ENCODE measurements at regions not wholly inside any gene's neighbourhood (a gene's known extent, or its start where the extent isn't known, plus 50 kb on each side); places are given as distances from the start of the nearest gene placed in this dataset.

DNA sequence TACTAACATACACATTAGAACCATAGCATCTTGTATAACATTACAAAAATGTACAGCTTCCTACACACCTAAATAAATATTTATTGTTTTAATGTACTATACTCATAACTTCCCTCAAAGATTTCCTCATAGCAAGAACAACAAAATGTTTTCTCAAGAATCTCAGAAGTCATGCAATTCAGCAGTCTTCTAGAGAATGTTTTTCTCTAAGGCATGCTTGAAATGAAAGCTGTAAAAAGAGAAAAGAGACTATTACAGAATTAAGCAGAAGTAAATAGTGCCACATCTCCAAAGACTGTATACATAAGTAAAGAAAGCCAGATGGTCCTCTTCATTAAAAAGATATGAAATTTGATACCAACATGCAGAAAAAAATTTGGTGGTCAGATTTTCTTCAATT is 672.2 kb downstream of the EPM2A start:
- Histone ChIP-seq H3K27me3 (ENCODE audit: control insufficient read depth, low read length) (no peaks in the 10 kb centered on the region), H3K9me2 (replicated peaks; ENCODE audit: control insufficient read depth, low read length) (no peaks in the 10 kb centered on the region), H3K36me3 (ENCODE audit: control insufficient read depth, low read length) (no peaks in the 10 kb centered on the region), H4K20me1 (ENCODE audit: control insufficient read depth, insufficient read depth, low read depth, low read length) (no peaks in the 10 kb centered on the region), H3K4me2 (ENCODE audit: low read length) (no peak overlapping the region), H3K9me3 (ENCODE audit: control insufficient read depth, insufficient read depth, low read length) (no peaks in the 10 kb centered on the region), H3K4me1 (ENCODE audit: control insufficient read depth, low read length) (no peaks in the 10 kb centered on the region), H3F3A (ENCODE audit: control insufficient read depth, insufficient read depth) (no peaks in the 10 kb centered on the region), H3K27ac (ENCODE audit: low read depth, low read length) (no peak overlapping the region), H3K4me3 (ENCODE audit: low read length) (no peak overlapping the region), H3K79me2 (ENCODE audit: control insufficient read depth, low read length) (no peaks in the 10 kb centered on the region)
- TF ChIP-seq EZH2phosphoT487 (IDR thresholded peaks at IDR 0.05; ENCODE audit: borderline replicate concordance, low read length) = no peak
- TF ChIP-seq, protein P1, sequence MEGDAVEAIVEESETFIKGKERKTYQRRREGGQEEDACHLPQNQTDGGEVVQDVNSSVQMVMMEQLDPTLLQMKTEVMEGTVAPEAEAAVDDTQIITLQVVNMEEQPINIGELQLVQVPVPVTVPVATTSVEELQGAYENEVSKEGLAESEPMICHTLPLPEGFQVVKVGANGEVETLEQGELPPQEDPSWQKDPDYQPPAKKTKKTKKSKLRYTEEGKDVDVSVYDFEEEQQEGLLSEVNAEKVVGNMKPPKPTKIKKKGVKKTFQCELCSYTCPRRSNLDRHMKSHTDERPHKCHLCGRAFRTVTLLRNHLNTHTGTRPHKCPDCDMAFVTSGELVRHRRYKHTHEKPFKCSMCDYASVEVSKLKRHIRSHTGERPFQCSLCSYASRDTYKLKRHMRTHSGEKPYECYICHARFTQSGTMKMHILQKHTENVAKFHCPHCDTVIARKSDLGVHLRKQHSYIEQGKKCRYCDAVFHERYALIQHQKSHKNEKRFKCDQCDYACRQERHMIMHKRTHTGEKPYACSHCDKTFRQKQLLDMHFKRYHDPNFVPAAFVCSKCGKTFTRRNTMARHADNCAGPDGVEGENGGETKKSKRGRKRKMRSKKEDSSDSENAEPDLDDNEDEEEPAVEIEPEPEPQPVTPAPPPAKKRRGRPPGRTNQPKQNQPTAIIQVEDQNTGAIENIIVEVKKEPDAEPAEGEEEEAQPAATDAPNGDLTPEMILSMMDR (IDR thresholded peaks at IDR 0.05; ENCODE audit: low read depth, low read length, poor library complexity, severe bottlenecking) = no peak

DNA sequence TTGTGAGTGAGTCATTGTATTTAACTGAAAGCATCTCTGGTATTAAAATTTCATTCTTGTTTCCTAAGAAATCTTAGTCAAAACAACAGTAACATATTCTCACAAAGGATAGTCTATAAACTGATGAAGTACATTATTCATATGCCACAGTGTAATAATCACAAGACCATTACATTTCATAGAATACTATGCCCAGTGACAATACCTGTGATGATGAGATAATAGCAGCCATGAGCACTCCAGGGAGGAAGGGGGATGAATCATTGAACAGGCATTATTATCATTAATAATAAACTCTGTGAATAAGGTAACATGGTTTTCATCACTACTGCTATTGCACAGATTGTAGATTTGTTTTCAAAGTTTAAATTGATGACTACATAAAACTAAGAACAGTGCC is 667.9 kb downstream of the EPM2A start:
- no peaks in the 10 kb centered on the region for H3K36me3 ChIP-seq (ENCODE audit: control insufficient read depth, low read length)
- no peaks in the 10 kb centered on the region for H3F3A ChIP-seq (ENCODE audit: control insufficient read depth, insufficient read depth)
- H3K4me2 ChIP-seq (ENCODE audit: low read length) = no peak overlapping the region
- no peaks in the 10 kb centered on the region for H3K9me3 ChIP-seq (ENCODE audit: control insufficient read depth, insufficient read depth, low read length)
- H3K9me2 ChIP-seq (replicated peaks; ENCODE audit: control insufficient read depth, low read length) = no peaks in the 10 kb centered on the region
- H3K4me3 ChIP-seq (ENCODE audit: low read length) = no peak overlapping the region
- no peak for TF ChIP-seq EZH2phosphoT487 (IDR thresholded peaks at IDR 0.05; ENCODE audit: borderline replicate concordance, low read length)
- TF ChIP-seq, protein P1 (IDR thresholded peaks at IDR 0.05; ENCODE audit: low read depth, low read length, poor library complexity, severe bottlenecking) = no peak
- H3K27me3 ChIP-seq (ENCODE audit: control insufficient read depth, low read length) = no peaks in the 10 kb centered on the region
- no peaks in the 10 kb centered on the region for H3K4me1 ChIP-seq (ENCODE audit: control insufficient read depth, low read length)
- H3K79me2 ChIP-seq (ENCODE audit: control insufficient read depth, low read length) = no peaks in the 10 kb centered on the region
- H4K20me1 ChIP-seq (ENCODE audit: control insufficient read depth, insufficient read depth, low read depth, low read length) = no peaks in the 10 kb centered on the region
- H3K27ac ChIP-seq (ENCODE audit: low read depth, low read length) = no peak overlapping the region

DNA sequence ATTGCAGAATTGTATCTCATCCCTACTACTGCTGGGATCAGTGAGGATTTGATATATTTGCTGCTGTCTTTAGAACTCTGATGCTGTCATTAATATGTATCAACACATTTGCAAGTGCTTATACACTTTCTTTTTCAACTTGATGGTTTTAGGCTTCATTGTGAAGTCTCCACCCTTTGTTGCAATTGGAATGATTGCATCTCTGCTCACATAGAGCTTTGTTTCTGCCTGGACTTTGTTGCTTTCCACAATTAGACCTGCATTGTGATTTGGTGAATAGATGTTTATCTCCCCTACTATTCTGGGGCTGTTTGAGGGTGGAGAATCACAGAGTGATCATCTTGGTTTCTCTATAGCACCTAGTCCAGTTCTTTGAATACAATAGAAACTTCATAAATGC is 666.7 kb downstream of the EPM2A start:
- Histone ChIP-seq H3K4me1 (ENCODE audit: control insufficient read depth, low read length) (no peaks in the 10 kb centered on the region), H3K4me3 (ENCODE audit: low read length) (no peak overlapping the region), H4K20me1 (ENCODE audit: control insufficient read depth, insufficient read depth, low read depth, low read length) (no peaks in the 10 kb centered on the region), H3F3A (ENCODE audit: control insufficient read depth, insufficient read depth) (no peaks in the 10 kb centered on the region), H3K4me2 (ENCODE audit: low read length) (no peak overlapping the region), H3K9me3 (ENCODE audit: control insufficient read depth, insufficient read depth, low read length) (no peaks in the 10 kb centered on the region), H3K9me2 (replicated peaks; ENCODE audit: control insufficient read depth, low read length) (no peaks in the 10 kb centered on the region), H3K36me3 (ENCODE audit: control insufficient read depth, low read length) (no peaks in the 10 kb centered on the region), H3K79me2 (ENCODE audit: control insufficient read depth, low read length) (no peaks in the 10 kb centered on the region), H3K27ac (ENCODE audit: low read depth, low read length) (no peak overlapping the region), H3K27me3 (ENCODE audit: control insufficient read depth, low read length) (no peaks in the 10 kb centered on the region)
- TF ChIP-seq EZH2phosphoT487 (IDR thresholded peaks at IDR 0.05; ENCODE audit: borderline replicate concordance, low read length) = no peak
- TF ChIP-seq, protein P1 (IDR thresholded peaks at IDR 0.05; ENCODE audit: low read depth, low read length, poor library complexity, severe bottlenecking) = no peak

DNA sequence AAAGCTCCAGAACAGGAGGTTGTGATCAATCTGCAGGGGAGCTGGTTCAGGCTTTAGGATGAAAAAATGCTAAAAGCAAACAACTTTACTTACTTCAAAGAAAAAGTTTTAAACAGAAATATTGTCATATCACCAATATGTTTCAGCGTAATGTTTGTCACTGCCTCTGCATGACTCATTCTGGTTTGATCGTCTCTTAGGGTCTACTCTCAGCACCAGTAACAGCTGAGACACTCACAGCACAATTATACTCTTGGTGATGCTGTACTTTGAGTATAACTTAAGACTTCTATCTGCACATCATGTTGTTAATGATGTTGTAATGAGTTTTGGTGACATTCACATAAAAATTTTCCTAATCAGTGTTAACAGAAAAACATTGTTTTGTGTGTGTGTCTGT is 665.4 kb downstream of the EPM2A start:
- no peaks in the 10 kb centered on the region for H3K9me2 ChIP-seq (replicated peaks; ENCODE audit: control insufficient read depth, low read length)
- H3K4me2 ChIP-seq (ENCODE audit: low read length) = no peak overlapping the region
- no peaks in the 10 kb centered on the region for H3K27me3 ChIP-seq (ENCODE audit: control insufficient read depth, low read length)
- no peaks in the 10 kb centered on the region for H3F3A ChIP-seq (ENCODE audit: control insufficient read depth, insufficient read depth)
- H3K79me2 ChIP-seq (ENCODE audit: control insufficient read depth, low read length) = no peaks in the 10 kb centered on the region
- no peaks in the 10 kb centered on the region for H3K4me1 ChIP-seq (ENCODE audit: control insufficient read depth, low read length)
- H3K9me3 ChIP-seq (ENCODE audit: control insufficient read depth, insufficient read depth, low read length) = no peaks in the 10 kb centered on the region
- no peaks in the 10 kb centered on the region for H3K36me3 ChIP-seq (ENCODE audit: control insufficient read depth, low read length)
- H3K27ac ChIP-seq (ENCODE audit: low read depth, low read length) = no peak overlapping the region
- TF ChIP-seq EZH2phosphoT487 (IDR thresholded peaks at IDR 0.05; ENCODE audit: borderline replicate concordance, low read length) = no peak
- TF ChIP-seq, protein P1 (IDR thresholded peaks at IDR 0.05; ENCODE audit: low read depth, low read length, poor library complexity, severe bottlenecking) = no peak
- no peak overlapping the region for H3K4me3 ChIP-seq (ENCODE audit: low read length)
- H4K20me1 ChIP-seq (ENCODE audit: control insufficient read depth, insufficient read depth, low read depth, low read length) = no peaks in the 10 kb centered on the region
